Osteoblast (primary cell): ENCODE measurements at regions not wholly inside any gene's neighbourhood (a gene's known extent, or its start where the extent isn't known, plus 50 kb on each side); places are given as distances from the start of the nearest gene placed in this dataset.

Experiments used
- DNase-seq: peaks from one replicate; pipeline ENCODE4 v3.0.0; 2011; ENCODE audit warnings: low spot score, mixed read lengths; ENCODE audit not compliant: insufficient read length; ENCODE audit errors: missing footprints
- H2AFZ ChIP-seq: 2 replicates; pipeline ENCODE4 v1.6.0; 2011; ENCODE audit warnings: mild to moderate bottlenecking, low read length
- H3K27ac ChIP-seq: 2 replicates; pipeline ENCODE4 v1.5.1; 2011; ENCODE audit warnings: mild to moderate bottlenecking, low read depth, low read length, moderate library complexity
- H3K27me3 ChIP-seq: 2 replicates; pipeline ENCODE4 v1.6.0; 2012; ENCODE audit warnings: mild to moderate bottlenecking, control low read depth, inconsistent platforms, low read length, moderate library complexity; ENCODE audit not compliant: insufficient read depth
- H3K36me3 ChIP-seq: 2 replicates; pipeline ENCODE4 v1.5.1; 2011; ENCODE audit warnings: mild to moderate bottlenecking, low read length, control low read depth, moderate library complexity; ENCODE audit not compliant: insufficient read depth
- H3K4me1 ChIP-seq: 2 replicates; pipeline ENCODE4 v1.5.1; 2011; ENCODE audit warnings: mild to moderate bottlenecking, low read length, control low read depth, moderate library complexity; ENCODE audit not compliant: insufficient read depth
- H3K4me2 ChIP-seq: 2 replicates; pipeline ENCODE4 v1.6.0; 2011; ENCODE audit warnings: mild to moderate bottlenecking, low read length; ENCODE audit not compliant: insufficient read depth
- H3K4me3 ChIP-seq: fragments of 200-600 bp; sonication (generic); 3 replicates; pipeline ENCODE4 v1.5.1; 2012; ENCODE audit warnings: mild to moderate bottlenecking, low read length, inconsistent platforms; ENCODE audit not compliant: insufficient read depth
- H3K79me2 ChIP-seq: 2 replicates; pipeline ENCODE4 v1.6.0; 2012; ENCODE audit warnings: mild to moderate bottlenecking, low read length, control low read depth, inconsistent platforms; ENCODE audit not compliant: insufficient read depth
- H3K9me3 ChIP-seq: 2 replicates; pipeline ENCODE4 v1.5.1; 2011; ENCODE audit warnings: low read depth, low read length, control low read depth
- H4K20me1 ChIP-seq: 2 replicates; pipeline ENCODE4 v1.6.0; 2012; ENCODE audit warnings: mild to moderate bottlenecking, low read length, control low read depth; ENCODE audit not compliant: insufficient read depth
- TF ChIP-seq, protein P1 (sequence below): IDR thresholded peaks from 2 replicates; pipeline ENCODE4 v1.5.1; 2011; ENCODE audit warnings: mild to moderate bottlenecking, low read depth, low read length, moderate library complexity; ENCODE audit errors: extremely low read depth

DNA sequence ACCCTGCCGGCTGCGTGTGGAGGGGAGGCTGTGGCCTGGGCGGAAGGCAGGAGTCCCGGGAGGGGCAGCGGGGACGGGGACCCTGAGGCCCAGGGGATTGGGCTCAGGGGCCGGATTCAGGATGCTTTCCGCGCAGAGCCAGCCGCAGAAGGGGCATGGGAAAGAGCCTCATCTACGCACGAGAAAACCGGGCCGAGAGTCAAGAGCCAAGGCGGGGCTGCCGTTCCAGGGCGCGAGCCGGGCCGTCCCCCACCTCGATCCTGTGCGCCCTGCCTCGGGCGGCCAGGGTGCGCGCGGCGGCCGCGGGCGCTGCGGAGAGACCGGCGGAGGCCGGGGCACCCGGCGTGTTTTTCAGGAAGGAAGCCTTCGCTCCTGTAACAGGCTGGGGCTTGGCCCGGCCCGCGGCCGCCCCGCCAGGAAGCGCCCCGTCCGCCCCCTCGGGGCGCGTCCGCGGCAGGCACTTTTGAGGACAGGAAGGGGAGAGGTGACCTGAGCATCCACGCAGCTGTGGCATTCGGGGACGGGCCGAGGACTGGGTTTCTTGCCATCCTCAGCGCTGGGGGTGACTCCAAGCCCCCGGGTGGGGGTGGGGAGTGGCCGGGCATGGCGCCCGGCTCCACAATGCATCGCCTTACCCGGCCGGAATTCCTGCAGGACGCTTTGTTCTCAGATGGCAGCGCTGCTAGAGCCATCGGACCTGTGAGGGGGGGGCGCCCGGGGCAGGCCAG, 62.3 kb upstream of the GATA2 start:
- Histone ChIP-seq H3K79me2 (no peaks in the 10 kb centered on the region), H2AFZ (no peak overlapping the region), H4K20me1 (no peaks in the 10 kb centered on the region), H3K4me1 (peaks cover 6% of the 10 kb centered on the region), H3K36me3 (no peaks in the 10 kb centered on the region), H3K4me3 (no peak overlapping the region), H3K27me3 (peaks cover 9% of the 10 kb centered on the region), H3K4me2 (no peak overlapping the region), H3K9me3 (no peaks in the 10 kb centered on the region), H3K27ac (no peak overlapping the region)
- peak; percentile 80 for DNase-seq
- TF ChIP-seq, protein P1, sequence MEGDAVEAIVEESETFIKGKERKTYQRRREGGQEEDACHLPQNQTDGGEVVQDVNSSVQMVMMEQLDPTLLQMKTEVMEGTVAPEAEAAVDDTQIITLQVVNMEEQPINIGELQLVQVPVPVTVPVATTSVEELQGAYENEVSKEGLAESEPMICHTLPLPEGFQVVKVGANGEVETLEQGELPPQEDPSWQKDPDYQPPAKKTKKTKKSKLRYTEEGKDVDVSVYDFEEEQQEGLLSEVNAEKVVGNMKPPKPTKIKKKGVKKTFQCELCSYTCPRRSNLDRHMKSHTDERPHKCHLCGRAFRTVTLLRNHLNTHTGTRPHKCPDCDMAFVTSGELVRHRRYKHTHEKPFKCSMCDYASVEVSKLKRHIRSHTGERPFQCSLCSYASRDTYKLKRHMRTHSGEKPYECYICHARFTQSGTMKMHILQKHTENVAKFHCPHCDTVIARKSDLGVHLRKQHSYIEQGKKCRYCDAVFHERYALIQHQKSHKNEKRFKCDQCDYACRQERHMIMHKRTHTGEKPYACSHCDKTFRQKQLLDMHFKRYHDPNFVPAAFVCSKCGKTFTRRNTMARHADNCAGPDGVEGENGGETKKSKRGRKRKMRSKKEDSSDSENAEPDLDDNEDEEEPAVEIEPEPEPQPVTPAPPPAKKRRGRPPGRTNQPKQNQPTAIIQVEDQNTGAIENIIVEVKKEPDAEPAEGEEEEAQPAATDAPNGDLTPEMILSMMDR = no peak

DNA sequence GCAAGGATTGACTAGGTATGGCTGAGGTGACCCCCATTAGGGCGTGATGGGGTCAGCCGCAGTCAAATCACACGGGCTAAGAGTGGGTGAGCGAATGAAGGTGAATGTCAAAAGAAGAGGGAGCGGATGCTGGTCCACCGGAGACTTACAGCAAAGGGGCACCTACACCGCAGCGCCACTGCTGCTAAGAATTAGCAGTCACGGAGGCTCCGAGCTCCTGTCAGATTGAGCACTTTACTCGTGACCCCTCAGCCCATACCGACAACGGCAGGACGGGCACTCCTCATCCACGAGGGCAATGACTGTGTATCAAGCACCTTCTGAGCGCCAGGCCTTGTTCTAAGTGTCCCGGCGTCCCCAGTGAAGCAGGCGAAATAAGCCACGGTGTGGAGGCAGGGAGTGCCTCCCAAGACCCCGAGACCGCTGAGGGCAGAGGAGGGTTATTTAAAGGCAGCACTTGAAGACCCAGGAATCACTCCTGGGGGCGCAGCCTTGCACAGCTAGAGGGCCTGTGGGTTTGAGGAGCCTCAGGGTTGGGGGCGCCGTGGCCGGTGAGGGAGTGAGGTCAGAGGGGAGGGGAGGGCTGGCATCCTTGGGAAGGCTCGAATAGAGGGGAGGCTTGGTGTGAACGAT, 61.6 kb upstream of the GATA2 start:
- Histone ChIP-seq H4K20me1 (no peaks in the 10 kb centered on the region), H3K4me1 (peaks cover 6% of the 10 kb centered on the region), H3K79me2 (no peaks in the 10 kb centered on the region), H3K4me2 (no peak overlapping the region), H3K9me3 (no peaks in the 10 kb centered on the region), H3K27ac (no peak overlapping the region), H3K4me3 (no peak overlapping the region), H3K36me3 (no peaks in the 10 kb centered on the region), H2AFZ (no peak overlapping the region), H3K27me3 (peaks cover 6% of the 10 kb centered on the region)
- peak; percentile 72 for DNase-seq
- TF ChIP-seq, protein P1 = no peak

DNA sequence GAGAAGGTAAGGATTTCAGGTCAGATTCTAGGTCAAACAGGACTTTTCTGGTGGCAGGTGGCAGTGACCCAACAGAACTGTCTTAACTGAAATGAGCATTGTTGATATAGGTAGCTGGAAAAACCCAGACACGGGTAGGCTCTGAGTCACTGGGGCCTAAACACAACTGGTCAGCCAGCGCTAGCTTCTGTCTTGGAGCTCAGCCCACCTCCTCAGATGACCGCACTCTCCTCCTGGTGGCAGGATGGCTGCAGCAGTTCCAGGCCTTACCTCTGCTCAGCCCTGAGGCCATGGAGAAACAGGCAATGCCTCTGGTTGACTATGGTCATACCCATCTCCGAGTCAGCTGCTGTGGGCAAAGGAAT, 61.1 kb upstream of the GATA2 start:
- no peaks in the 10 kb centered on the region for H3K79me2 ChIP-seq
- no peaks in the 10 kb centered on the region for H3K9me3 ChIP-seq
- no peak overlapping the region for H3K4me3 ChIP-seq
- H3K4me1 ChIP-seq = peaks cover 11% of the 10 kb centered on the region
- no peaks in the 10 kb centered on the region for H4K20me1 ChIP-seq
- TF ChIP-seq, protein P1 = peak; percentile 28
- DNase-seq = peak; percentile 96
- H2AFZ ChIP-seq = no peak overlapping the region
- H3K4me2 ChIP-seq = no peak overlapping the region
- no peak overlapping the region for H3K27ac ChIP-seq
- peaks cover 3% of the 10 kb centered on the region for H3K27me3 ChIP-seq
- no peaks in the 10 kb centered on the region for H3K36me3 ChIP-seq

DNA sequence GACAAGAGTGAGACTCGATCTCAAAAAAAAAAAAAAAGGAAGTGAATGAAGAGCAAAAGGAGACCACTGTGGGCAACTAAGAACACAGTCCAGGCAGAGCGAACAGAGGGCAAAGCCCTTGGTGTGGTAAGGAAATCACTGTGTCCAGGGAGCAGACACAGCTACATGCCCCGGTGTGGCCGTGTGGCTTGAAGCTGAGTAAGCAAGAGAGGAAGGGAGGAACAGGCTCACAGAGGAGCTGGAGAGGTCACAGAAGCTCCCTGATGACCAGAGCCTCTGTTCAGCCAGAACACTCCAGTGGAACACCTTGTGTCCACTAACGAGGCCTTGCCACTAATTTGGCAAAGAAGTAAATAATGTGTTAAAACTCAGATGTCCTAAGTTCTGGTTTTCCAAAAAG, 60.6 kb upstream of the GATA2 start:
- Histone ChIP-seq H2AFZ (no peak overlapping the region), H4K20me1 (no peaks in the 10 kb centered on the region), H3K36me3 (no peaks in the 10 kb centered on the region), H3K27me3 (peaks cover 3% of the 10 kb centered on the region), H3K4me3 (no peak overlapping the region), H3K4me2 (no peak overlapping the region), H3K27ac (no peak overlapping the region), H3K4me1 (peaks cover 16% of the 10 kb centered on the region), H3K79me2 (no peaks in the 10 kb centered on the region), H3K9me3 (no peaks in the 10 kb centered on the region)
- TF ChIP-seq, protein P1 = no peak
- DNase-seq = peak; percentile 81
